ENCODE measurements at regions not wholly inside any gene's neighbourhood (a gene's known extent, or its start where the extent isn't known, plus 50 kb on each side); places are given as distances from the start of the nearest gene placed in this dataset.

GRCh38 chr15:69783211-69783610, 314.5 kb downstream of the TLE3 start:
- Histone ChIP-seq H3K4me3 (no peak overlapping the region), H3K9me3 (no peaks in the 10 kb centered on the region), H3K27ac (no peak overlapping the region), H3K4me1 (ENCODE audit: control insufficient read depth in 1 of 2, low read depth in 2 of 2) (no peaks in the 10 kb centered on the region), H3K27me3 (replicated peaks; ENCODE audit: insufficient read depth) (no peaks in the 10 kb centered on the region), H3K36me3 (no peaks in the 10 kb centered on the region)
- no peak for DNase-seq (ENCODE audit: low spot score)
- no peak for TF ChIP-seq CTCF (IDR thresholded peaks at IDR 0.05)
- ATAC-seq (ENCODE audit: insufficient number of reproducible peaks, low FRiP score, low read depth): no peak

GRCh38 chr15:69784798-69785566, 312.7 kb downstream of the TLE3 start:
- no peaks in the 10 kb centered on the region for H3K27me3 ChIP-seq (replicated peaks; ENCODE audit: insufficient read depth)
- no peak for ATAC-seq (ENCODE audit: insufficient number of reproducible peaks, low FRiP score, low read depth)
- no peak overlapping the region for H3K27ac ChIP-seq
- H3K4me3 ChIP-seq: no peak overlapping the region
- DNase-seq (ENCODE audit: low spot score): no peak
- no peaks in the 10 kb centered on the region for H3K4me1 ChIP-seq (ENCODE audit: control insufficient read depth in 1 of 2, low read depth in 2 of 2)
- no peak for TF ChIP-seq CTCF (IDR thresholded peaks at IDR 0.05)
- H3K36me3 ChIP-seq: no peaks in the 10 kb centered on the region
- no peaks in the 10 kb centered on the region for H3K9me3 ChIP-seq

DNA sequence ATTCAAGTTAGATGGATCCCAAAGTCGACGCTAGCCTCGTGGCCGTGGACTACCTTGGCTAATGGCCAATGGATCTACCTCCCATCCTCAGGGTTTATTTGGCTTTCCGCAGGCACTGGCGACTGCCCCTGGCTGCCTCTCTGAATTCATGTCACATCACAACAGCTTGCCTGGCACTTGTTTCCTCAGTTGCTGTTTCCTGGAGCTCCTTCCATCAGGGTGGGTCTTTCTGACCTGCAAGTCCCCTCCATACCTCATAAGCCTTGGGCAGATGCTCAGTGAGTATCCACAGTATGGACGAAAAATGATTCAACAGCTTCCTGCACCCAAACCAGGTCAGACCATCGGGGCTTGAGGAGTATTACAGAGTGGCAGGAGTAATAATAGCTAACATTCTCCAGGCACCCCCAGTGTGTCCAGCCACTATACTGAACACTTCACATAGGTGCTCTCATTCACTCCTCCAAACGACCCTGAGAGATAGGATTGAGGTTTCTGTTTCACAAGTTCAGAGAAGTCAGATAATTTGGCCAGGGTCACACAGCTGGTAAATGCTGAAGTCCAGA, 311.5 kb downstream of the TLE3 start:
- ATAC-seq (ENCODE audit: insufficient number of reproducible peaks, low FRiP score, low read depth) (no peak), DNase-seq (ENCODE audit: low spot score) (no peak)
- no peaks in the 10 kb centered on the region for H3K4me1 ChIP-seq (ENCODE audit: control insufficient read depth in 1 of 2, low read depth in 2 of 2)
- no peak overlapping the region for H3K27ac ChIP-seq
- H3K36me3 ChIP-seq: no peaks in the 10 kb centered on the region
- no peaks in the 10 kb centered on the region for H3K27me3 ChIP-seq (replicated peaks; ENCODE audit: insufficient read depth)
- TF ChIP-seq CTCF (IDR thresholded peaks at IDR 0.05): no peak
- H3K9me3 ChIP-seq: no peaks in the 10 kb centered on the region
- no peak overlapping the region for H3K4me3 ChIP-seq

GRCh38 chr15:69787791-69788190, 309.9 kb downstream of the TLE3 start:
- peaks cover 0 to under 1% of the 10 kb centered on the region in 2 donors for H3K4me1 ChIP-seq (ENCODE audit: control insufficient read depth in 1 of 2, low read depth in 2 of 2)

More at GRCh38 chr15:69787791-69788190, 309.9 kb downstream of the TLE3 start:
- no peaks in the 10 kb centered on the region for H3K9me3 ChIP-seq
- no peak for TF ChIP-seq CTCF (IDR thresholded peaks at IDR 0.05)
- H3K27me3 ChIP-seq (replicated peaks; ENCODE audit: insufficient read depth): no peaks in the 10 kb centered on the region
- ATAC-seq (ENCODE audit: insufficient number of reproducible peaks, low FRiP score, low read depth): no peak
- DNase-seq (ENCODE audit: low spot score): no peak
- no peaks in the 10 kb centered on the region for H3K36me3 ChIP-seq
- H3K27ac ChIP-seq: no peak overlapping the region
- no peak overlapping the region for H3K4me3 ChIP-seq
